Peyer's patch (tissue), 4 donors: ENCODE measurements at regions not wholly inside any gene's neighbourhood (a gene's known extent, or its start where the extent isn't known, plus 50 kb on each side); places are given as distances from the start of the nearest gene placed in this dataset.

Source experiments
- POLR2A ChIP-seq, 2 donors: fragments of 450-650 bp; IDR thresholded peaks; one replicate each; pipeline ENCODE4 v1.5.1; 2017; ENCODE audit warnings: antibody characterized with exemption in 2 of 2, mild to moderate bottlenecking in 2 of 2, moderate library complexity in 2 of 2
- TF ChIP-seq, protein P1 (sequence below), 6 experiments: fragments of 450-650 bp in 4 of 6; fragments of 200-600 bp in 2 of 6; sonication (generic) in 1 of 6; IDR thresholded peaks; one replicate each; pipeline ENCODE4 v1.5.1; 2017 to 2019; ENCODE audit warnings: antibody characterized with exemption in 6 of 6, mild to moderate bottlenecking in 3 of 6, moderate library complexity in 1 of 6

DNA sequence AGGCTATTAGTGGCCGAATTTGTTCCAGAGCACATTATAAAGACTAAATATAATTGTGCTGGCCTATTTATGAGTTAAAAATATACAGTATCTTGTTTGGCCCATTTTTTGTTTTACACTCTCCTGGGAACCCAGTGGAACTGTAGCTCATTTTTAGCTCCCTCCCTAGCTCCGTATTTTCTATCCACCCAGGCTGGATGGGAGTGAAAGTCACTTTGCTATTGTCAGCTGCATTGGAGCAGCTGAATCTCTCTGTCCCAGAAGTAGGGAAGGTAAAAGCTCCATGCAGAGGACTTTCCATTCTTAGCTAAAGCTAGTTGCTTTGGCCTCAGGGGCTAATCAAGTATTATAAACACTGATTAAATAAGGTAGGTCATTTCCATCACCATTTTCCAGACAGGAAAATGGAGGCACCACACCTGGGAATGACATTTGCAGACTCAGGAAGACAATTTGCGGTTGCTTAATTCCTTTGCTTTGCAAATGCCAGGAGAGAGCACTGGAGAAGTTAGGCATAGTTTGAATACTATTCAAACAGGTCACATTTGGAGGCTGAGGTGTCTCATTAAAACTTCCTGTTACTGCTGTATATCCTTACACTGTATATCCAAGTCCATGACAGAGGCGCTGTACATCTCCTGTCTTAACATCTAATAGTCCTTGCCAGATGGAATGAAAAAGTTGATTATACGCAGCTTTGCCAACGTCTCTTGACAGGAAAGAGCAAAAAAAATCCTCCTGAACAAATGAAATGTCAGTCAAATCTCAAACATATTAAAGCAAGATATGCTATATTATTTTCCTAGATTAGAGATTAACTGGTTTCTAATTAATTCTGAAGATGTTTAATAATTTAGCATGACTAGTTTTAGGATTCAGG is 338.1 kb upstream of the KIRREL3 start:
- TF ChIP-seq, protein P1, sequence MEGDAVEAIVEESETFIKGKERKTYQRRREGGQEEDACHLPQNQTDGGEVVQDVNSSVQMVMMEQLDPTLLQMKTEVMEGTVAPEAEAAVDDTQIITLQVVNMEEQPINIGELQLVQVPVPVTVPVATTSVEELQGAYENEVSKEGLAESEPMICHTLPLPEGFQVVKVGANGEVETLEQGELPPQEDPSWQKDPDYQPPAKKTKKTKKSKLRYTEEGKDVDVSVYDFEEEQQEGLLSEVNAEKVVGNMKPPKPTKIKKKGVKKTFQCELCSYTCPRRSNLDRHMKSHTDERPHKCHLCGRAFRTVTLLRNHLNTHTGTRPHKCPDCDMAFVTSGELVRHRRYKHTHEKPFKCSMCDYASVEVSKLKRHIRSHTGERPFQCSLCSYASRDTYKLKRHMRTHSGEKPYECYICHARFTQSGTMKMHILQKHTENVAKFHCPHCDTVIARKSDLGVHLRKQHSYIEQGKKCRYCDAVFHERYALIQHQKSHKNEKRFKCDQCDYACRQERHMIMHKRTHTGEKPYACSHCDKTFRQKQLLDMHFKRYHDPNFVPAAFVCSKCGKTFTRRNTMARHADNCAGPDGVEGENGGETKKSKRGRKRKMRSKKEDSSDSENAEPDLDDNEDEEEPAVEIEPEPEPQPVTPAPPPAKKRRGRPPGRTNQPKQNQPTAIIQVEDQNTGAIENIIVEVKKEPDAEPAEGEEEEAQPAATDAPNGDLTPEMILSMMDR (IDR thresholded peaks at IDR 0.05): no peak
- no peak for TF ChIP-seq POLR2A (IDR thresholded peaks at IDR 0.05)
